Hematopoietic multipotent progenitor cell treated with erythropoietin and hydrocortisone succinate and interleukin-3 and kit ligand, for 17 days (in vitro differentiated cells): ENCODE measurements at regions not wholly inside any gene's neighbourhood (a gene's known extent, or its start where the extent isn't known, plus 50 kb on each side); places are given as distances from the start of the nearest gene placed in this dataset.
"Not testable (repeated sequence)": the region's sequence is repeated elsewhere in the genome, so short reads cannot be mapped to it uniquely, and the experiment has no call there.

Source experiments
- DNase-seq: peaks from one replicate; pipeline ENCODE4 v3.0.0-alpha.2; 2015; ENCODE audit warnings: low spot score

- no peak for DNase-seq
These were observed 113.3 kb upstream of the SHISA3 start for GRCh38 chr4:42284030-42284429.

DNA sequence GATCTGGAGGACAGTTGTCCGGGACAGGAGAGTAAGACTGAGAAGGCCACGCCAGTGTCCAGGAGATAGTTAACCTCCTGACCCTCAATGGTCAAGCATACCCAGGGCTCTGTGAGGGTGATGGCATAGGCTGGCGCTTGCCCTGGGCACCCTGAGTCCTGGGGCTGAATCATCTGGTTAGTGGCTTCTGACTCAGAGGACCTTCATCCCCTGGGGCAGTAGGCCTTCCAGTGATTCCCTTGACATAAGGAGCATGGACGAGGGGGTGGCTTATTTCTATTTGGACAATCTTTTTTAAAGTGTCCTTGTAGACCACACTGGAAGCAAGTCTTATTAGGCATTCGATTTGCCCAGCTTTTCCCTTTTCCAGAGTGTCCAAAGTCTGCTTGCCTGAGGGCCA, 108.4 kb upstream of the SHISA3 start:
- not testable (repeated sequence) for DNase-seq

- DNase-seq, result not testable (repeated sequence)
These were observed 105.1 kb upstream of the SHISA3 start for GRCh38 chr4:42292192-42292591.

GRCh38 chr4:42293967-42294813, 103.1 kb upstream of the SHISA3 start:
- DNase-seq, result no peak

DNA sequence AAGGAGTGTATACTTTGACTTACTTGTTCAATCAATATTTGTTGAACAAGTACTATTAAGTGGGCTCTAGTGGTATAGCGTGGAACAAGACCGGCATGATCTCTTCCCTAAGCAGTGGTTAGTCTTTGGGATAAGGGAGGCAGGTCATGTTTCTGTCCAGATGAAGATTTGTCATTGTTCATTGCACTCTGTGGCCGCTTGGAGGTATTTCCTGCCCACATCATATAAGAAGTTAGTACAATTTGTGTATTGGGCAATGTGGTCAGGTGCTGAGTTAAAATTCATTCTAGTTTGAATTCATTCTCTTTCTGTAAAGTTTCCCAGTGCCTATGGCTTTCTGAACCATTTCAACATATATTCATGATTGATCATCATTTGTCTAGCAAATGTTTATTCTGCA, 101.1 kb upstream of the SHISA3 start:
- DNase-seq, result no peak

DNA sequence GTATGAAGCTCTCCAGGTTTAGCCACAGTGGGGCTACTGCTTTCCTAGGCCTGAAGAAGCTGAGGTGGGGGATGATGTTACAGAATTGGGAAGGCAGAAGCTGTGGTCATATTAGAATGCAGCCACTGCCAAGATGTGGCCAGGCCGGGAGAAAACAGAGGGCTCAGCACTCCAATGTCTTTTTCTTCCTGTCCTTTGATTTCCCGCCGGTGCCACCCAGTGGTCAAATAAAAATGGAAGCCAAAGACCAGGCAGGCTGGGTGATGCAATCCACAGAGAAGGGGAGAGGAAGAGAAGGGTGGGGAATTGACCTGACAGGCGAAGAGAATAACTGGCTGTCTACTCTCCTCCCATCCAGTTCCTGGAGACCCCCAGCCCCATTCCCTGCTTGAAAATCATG, 94.9 kb upstream of the SHISA3 start:
- DNase-seq, result no peak

- DNase-seq, result no peak
These were observed 90.8 kb upstream of the SHISA3 start for GRCh38 chr4:42306221-42307109.

DNA sequence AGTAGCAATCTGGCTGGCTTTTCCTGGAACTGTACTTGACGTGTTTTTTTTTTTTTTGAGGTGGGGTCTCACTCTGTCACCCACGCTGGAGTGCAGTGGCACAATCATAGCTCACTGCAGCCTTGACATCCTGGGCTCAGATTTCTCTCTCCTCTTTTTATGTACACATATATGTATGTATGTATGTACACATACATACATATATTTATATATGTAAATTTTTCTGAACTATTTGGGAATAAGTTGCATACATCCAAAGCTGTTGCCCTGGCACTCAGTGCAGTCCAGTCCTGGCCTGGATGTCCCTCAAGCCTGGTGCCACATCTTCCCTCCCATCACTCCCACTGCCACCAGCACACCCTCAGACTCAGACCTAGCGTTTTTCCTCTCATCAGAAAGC, 89.0 kb upstream of the SHISA3 start:
- DNase-seq, result no peak

DNA sequence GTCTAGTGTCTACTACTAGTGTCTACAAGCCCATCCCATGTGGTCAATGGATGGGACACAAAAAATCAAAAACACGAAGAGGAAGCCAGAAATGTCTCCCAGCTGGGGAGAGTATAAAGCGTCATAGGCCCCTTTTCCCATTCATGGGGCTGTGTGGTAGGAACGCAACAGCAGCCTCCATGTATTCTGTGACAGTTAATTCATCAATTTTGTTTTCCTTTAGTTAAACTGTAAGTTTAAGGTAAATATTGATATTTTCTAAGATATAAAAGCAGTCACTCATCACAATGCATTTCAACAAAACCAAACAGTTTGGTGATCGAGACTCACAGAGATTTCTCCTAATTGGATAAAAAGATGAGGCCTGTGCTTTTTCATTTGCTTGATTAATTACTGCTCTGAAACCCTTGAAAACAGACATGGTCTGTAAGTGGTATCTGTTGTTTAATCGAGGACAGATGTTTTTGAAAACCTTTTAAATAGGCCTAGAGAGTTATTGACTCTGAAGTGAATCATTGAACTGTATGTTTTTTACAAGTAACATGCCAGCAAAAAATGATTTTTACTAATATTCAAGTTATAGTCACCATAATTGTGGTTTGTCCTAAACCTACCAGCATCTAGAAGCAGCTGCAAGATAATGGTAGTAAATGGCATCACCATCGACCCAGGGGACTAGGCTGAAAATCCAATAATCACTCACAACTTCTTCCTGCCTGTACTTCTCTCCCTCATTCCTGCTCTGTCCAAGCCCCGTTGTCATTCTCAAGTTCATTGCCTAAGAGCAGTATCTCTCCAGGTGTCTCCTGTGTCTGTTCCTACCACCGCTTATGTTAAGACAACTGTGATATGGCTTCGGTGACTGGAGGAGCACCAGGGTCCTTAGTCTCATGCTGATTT, 87.7 kb upstream of the SHISA3 start:
- DNase-seq, result no peak

GRCh38 chr4:42310358-42310757, 86.9 kb upstream of the SHISA3 start:
- no peak for DNase-seq

GRCh38 chr4:42310806-42311205, 86.5 kb upstream of the SHISA3 start:
- no peak for DNase-seq

- no peak for DNase-seq
These were observed 85.7 kb upstream of the SHISA3 start for GRCh38 chr4:42311591-42311990.

DNA sequence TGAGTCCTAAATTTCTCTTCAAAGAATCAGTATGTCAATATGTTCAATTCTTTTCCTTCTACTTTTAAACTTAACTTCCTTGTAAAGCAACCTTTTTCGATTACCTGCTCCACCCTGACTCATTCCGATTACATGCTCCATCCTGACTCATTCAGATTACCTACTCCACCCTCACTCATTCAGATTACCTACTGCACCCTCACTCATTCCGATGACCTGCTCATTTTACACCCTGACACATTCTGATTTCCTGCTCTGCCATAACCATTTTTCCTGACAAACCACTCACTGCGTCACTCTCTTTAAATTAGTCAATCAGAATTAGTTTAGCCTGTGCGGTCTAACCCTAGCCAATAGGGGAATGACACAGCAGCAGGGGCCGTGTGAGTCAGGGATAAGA, 83.9 kb upstream of the SHISA3 start:
- not testable (repeated sequence) for DNase-seq

DNA sequence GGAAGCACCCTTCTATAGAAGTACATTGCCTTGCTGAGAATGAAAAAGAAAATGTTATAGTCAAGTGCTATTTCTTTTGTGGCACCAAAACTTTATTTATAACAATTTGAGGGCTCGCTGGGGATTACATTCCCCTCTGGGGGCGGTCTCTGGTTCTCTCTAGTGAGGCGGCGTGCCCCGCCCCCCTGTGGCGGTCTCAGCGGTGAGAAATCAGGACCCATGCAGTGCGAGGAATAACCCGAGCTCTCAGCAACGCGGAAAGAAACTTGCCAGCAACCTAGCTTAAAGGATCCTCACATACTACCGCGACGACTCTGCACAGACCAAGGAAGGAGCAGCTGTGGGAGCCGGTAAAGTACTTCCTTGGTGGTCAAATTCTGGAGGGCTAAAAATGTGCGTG, 83.4 kb upstream of the SHISA3 start:
- DNase-seq, result no peak

DNA sequence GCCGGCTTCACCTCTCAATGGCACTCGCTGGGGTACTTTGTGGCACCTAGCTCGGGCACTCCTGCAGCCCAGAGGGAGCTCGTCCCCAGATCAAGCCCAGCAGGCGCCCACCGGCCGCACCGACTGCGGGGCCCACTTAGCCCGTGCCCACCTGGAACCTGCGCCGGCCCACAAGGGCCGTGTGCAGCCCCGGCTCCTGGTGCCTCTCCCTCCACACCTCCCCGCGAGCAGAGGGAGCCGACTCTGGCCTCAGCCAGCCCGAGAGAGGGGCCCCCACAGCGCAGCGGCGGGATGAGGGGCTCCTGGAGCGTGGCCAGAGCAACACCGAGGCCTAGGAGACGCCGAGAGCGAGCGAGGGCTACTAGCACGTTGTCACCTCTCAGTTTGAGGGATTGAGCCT, 82.1 kb upstream of the SHISA3 start:
- DNase-seq, result no peak

GRCh38 chr4:42320822-42321388, 76.4 kb upstream of the SHISA3 start:
- DNase-seq, result no peak

DNA sequence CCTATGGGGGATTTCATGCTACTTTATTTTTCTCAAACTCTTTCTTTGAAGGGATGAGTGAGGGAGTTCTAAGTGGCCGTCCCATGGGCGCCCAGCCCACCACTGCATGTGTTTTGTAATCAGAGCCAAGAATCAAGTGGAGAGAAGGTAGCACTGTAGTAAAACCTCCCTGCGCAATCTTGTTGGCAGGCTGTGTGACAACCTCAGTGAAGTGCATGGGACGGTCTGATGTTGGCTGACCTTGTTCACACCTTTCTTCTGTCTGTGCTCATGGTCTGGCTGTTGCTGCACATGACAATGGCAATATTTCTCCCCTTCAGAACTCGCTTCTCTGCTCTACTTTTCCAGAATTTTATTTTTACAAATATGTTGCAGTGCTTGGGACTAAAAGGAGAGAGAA, 71.2 kb upstream of the SHISA3 start:
- no peak for DNase-seq

GRCh38 chr4:42326524-42326923, 70.8 kb upstream of the SHISA3 start:
- DNase-seq, result no peak

GRCh38 chr4:42327323-42327722, 70.0 kb upstream of the SHISA3 start:
- no peak for DNase-seq

DNA sequence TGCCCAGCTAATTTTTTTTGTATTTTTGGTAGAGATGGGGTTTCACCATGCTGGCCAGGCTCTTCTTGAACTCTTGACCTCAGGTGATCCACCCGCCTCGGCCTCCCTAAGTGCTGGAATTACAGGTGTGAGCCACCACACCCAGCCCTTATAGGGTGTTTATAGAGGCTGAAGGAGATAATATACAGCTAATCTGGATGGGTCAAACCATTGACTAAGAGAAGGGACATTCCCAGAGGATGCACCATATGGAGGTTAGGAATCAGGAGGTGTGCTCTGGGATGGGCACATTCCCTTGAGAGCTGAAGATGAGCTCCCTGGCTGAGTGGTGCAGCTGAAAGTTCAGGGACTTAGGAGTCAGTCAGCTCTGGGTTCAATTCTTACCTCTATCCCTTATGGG, 68.3 kb upstream of the SHISA3 start:
- DNase-seq, result no peak

DNA sequence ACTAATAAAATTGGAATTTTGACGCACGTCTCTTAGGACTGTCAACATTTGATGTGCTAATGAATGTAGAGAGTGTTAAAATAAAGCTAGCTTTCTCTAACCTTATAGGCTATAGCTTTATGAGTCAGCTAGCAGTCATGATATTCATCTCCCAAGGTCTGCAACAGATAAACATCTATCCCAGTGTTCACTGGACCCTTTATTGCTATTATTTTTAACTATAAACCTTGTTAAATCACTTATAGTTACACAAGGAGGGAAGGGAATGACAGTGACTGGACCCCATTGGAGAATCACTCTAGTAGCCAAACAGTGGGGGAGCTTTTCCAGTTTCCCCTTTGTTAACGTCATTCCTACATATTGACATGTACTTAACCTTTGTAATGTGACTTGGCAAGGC, 67.9 kb upstream of the SHISA3 start:
- DNase-seq, result no peak
